Natural killer cell (primary cell): ENCODE measurements at regions not wholly inside any gene's neighbourhood (a gene's known extent, or its start where the extent isn't known, plus 50 kb on each side); places are given as distances from the start of the nearest gene placed in this dataset.

Source experiments
- ATAC-seq, 3 donors: fragments of 150-1000 bp in 2 of 3; fragments of 200-7000 bp in 1 of 3; cut with Tn5 transposase; 1 replicate in 1 of 3; 2 replicates in 2 of 3; pipeline ENCODE4 v1.10.0; 2021; ENCODE audit warnings: mild to moderate bottlenecking in 2 of 3, moderate library complexity in 2 of 3
- DNase-seq, 2 donors: peaks; one replicate each; pipeline versions ENCODE4 v3.0.0 to v3.0.0-alpha.2; 2013 to 2021; ENCODE audit warnings: mixed read lengths in 1 of 2
- H3K27ac ChIP-seq: one replicate; pipeline ENCODE4 v1.5.1; 2013; ENCODE audit warnings: mild to moderate bottlenecking, low read length
- H3K27me3 ChIP-seq: one replicate; pipeline ENCODE4 v1.6.1; 2013; ENCODE audit warnings: low read length; ENCODE audit not compliant: control insufficient read depth, insufficient read depth
- H3K36me3 ChIP-seq: one replicate; pipeline ENCODE4 v1.6.1; 2013; ENCODE audit warnings: low read length; ENCODE audit not compliant: control insufficient read depth, insufficient read depth
- H3K4me1 ChIP-seq: one replicate; pipeline ENCODE4 v1.6.1; 2013; ENCODE audit warnings: low read length; ENCODE audit not compliant: control insufficient read depth, insufficient read depth
- H3K4me3 ChIP-seq: one replicate; pipeline ENCODE4 v1.5.1; 2013; ENCODE audit warnings: low read length
- H3K9me3 ChIP-seq: one replicate; pipeline ENCODE4 v1.6.1; 2013; ENCODE audit warnings: low read length; ENCODE audit not compliant: control insufficient read depth, insufficient read depth
- H3K27ac Mint-ChIP-seq, 2 donors: one replicate each; pipeline ENCODE4 v1.8.0; 2022; ENCODE audit warnings: mild to moderate bottlenecking in 2 of 2, mixed read lengths in 2 of 2, moderate library complexity in 1 of 2
- H3K27me3 Mint-ChIP-seq, 2 donors: one replicate each; pipeline ENCODE4 v1.8.0; 2022; ENCODE audit warnings: low read depth in 2 of 2, mixed read lengths in 2 of 2
- H3K36me3 Mint-ChIP-seq: one replicate; pipeline ENCODE4 v1.8.0; 2022; ENCODE audit warnings: mixed read lengths
- H3K4me1 Mint-ChIP-seq, 2 donors: one replicate each; pipeline ENCODE4 v1.8.0; 2022; ENCODE audit warnings: mixed read lengths in 2 of 2
- H3K4me3 Mint-ChIP-seq: one replicate; pipeline ENCODE4 v1.8.0; 2022; ENCODE audit warnings: mild to moderate bottlenecking, moderate library complexity, mixed read lengths
- H3K9me3 Mint-ChIP-seq, 2 donors: one replicate each; pipeline ENCODE4 v1.8.0; 2022; ENCODE audit warnings: mixed read lengths in 2 of 2
- CTCF ChIP-seq: fragments of 200-600 bp; IDR thresholded peaks from one replicate; pipeline ENCODE4 v1.8.0; 2022; ENCODE audit warnings: antibody characterized with exemption
- WGBS: methylation state at CpG from one replicate; pipeline ENCODE4 v1.1.7; 2013; ENCODE audit warnings: missing lambda C conversion rate; ENCODE audit not compliant: insufficient coverage; 5-methylcytosine and 5-hydroxymethylcytosine counted together
- intact Hi-C: fragments of 100-400 bp; cut with micrococcal nuclease; formaldehyde crosslinking; loops from one replicate; pipeline ENCODE4 v1.14.2; 2022

DNA sequence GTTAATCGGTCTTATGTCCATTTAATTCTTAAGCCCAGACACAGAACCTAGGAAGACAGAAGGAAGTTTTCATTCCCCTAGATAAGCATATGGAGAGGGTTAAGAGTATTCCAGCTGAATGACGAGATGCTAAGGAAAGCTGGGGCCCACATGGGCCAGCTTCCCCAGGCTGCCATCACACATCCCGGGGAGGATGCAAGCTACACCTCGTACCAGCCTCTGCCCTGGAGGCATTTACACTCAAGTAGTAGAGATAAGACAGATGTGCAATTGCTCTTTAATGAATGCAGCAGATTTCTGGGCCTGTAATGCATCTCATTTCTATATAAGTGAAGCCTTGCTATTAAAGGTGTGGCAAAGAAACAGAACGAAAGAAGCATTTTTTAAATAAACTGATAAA, 144.5 kb downstream of the MEX3B start:
- H3K4me3 ChIP-seq: no peak overlapping the region
- ATAC-seq: no peak
- no peaks in the 10 kb centered on the region for H3K9me3 ChIP-seq
- intact Hi-C loops: no loop called here
- H3K27ac ChIP-seq: no peak overlapping the region
- WGBS: 84% methylated on average over 5 of the region's 5 CpGs
- H3K9me3 Mint-ChIP-seq: no peaks in the 10 kb centered on the region
- no peaks in the 10 kb centered on the region for H3K36me3 Mint-ChIP-seq
- H3K27me3 Mint-ChIP-seq: peaks cover 12 to 21% of the 10 kb centered on the region in 2 donors
- no peak for TF ChIP-seq CTCF
- no peak overlapping the region for H3K4me3 Mint-ChIP-seq
- no peaks in the 10 kb centered on the region for H3K4me1 Mint-ChIP-seq
- H3K27me3 ChIP-seq: no peaks in the 10 kb centered on the region
- H3K27ac Mint-ChIP-seq: no peak overlapping the region
- H3K4me1 ChIP-seq: no peaks in the 10 kb centered on the region
- no peaks in the 10 kb centered on the region for H3K36me3 ChIP-seq
- DNase-seq: no peak

DNA sequence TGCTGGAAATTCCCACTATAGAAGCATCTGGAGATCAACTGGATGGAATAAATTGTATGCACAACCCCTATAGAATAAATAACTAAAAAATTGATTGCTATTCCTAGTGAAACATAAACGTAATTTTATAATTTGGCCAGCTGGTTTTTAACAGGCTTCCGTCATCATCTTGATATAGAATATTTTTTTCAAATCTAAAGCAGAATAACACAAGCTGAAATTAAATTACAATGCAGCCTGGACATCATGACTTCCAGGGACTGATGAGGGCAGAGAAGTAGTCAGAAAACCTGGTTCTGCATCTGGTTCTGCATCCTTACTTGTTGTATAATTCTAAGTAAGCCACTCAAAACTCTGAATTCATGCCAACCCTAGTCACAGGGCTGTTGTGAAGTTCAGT, 146.1 kb downstream of the MEX3B start:
- no peak for ATAC-seq
- Mint-ChIP-seq H3K27ac (no peak overlapping the region), H3K36me3 (no peaks in the 10 kb centered on the region), H3K4me1 (no peaks in the 10 kb centered on the region), H3K27me3 (peaks cover 9 to 21% of the 10 kb centered on the region in 2 donors), H3K4me3 (no peak overlapping the region), H3K9me3 (no peaks in the 10 kb centered on the region)
- H3K27ac ChIP-seq: no peak overlapping the region
- no peaks in the 10 kb centered on the region for H3K4me1 ChIP-seq
- no peak overlapping the region for H3K4me3 ChIP-seq
- H3K27me3 ChIP-seq: no peaks in the 10 kb centered on the region
- no peak for TF ChIP-seq CTCF
- intact Hi-C loops: no loop called here
- whole genome bisulfite sequencing: 60% methylated on average over 2 of the region's 2 CpGs
- H3K36me3 ChIP-seq: no peaks in the 10 kb centered on the region
- H3K9me3 ChIP-seq: no peaks in the 10 kb centered on the region
- DNase-seq: no peak

- TF ChIP-seq CTCF: no peak
- no peak overlapping the region for H3K4me3 ChIP-seq
- H3K27ac ChIP-seq: no peak overlapping the region
- no peaks in the 10 kb centered on the region for H3K36me3 Mint-ChIP-seq
- no peaks in the 10 kb centered on the region for H3K27me3 ChIP-seq
- no peaks in the 10 kb centered on the region for H3K9me3 Mint-ChIP-seq
- WGBS: 87% methylated on average over 2 of the region's 2 CpGs
- DNase-seq (no peak), ATAC-seq (no peak)
- H3K36me3 ChIP-seq: no peaks in the 10 kb centered on the region
- no peak overlapping the region for H3K27ac Mint-ChIP-seq
- intact Hi-C loops: no loop called here
- no peaks in the 10 kb centered on the region for H3K4me1 ChIP-seq
- no peaks in the 10 kb centered on the region for H3K9me3 ChIP-seq
- peaks cover 9 to 21% of the 10 kb centered on the region in 2 donors for H3K27me3 Mint-ChIP-seq
- H3K4me1 Mint-ChIP-seq: no peaks in the 10 kb centered on the region
- H3K4me3 Mint-ChIP-seq: no peak overlapping the region
Observed at GRCh38 chr15:81899024-81899423, 146.8 kb downstream of the MEX3B start.

- H3K27ac Mint-ChIP-seq: no peak overlapping the region
- TF ChIP-seq CTCF: no peak
- WGBS: 91% methylated on average over 5 of the region's 6 CpGs
Observed at GRCh38 chr15:81897057-81897677, 148.7 kb downstream of the MEX3B start.

More at GRCh38 chr15:81897057-81897677, 148.7 kb downstream of the MEX3B start:
- Mint-ChIP-seq H3K27me3 (peaks cover 4 to 21% of the 10 kb centered on the region in 2 donors), H3K9me3 (no peaks in the 10 kb centered on the region), H3K4me3 (no peak overlapping the region), H3K4me1 (no peaks in the 10 kb centered on the region), H3K36me3 (no peaks in the 10 kb centered on the region)
- no peak for ATAC-seq
- DNase-seq: no peak
- H3K9me3 ChIP-seq: no peaks in the 10 kb centered on the region
- no peaks in the 10 kb centered on the region for H3K27me3 ChIP-seq
- no peak overlapping the region for H3K4me3 ChIP-seq
- intact Hi-C loops: no loop called here
- H3K36me3 ChIP-seq: no peaks in the 10 kb centered on the region
- no peaks in the 10 kb centered on the region for H3K4me1 ChIP-seq
- H3K27ac ChIP-seq: no peak overlapping the region
